ENCODE measurements at regions not wholly inside any gene's neighbourhood (a gene's known extent, or its start where the extent isn't known, plus 50 kb on each side); places are given as distances from the start of the nearest gene placed in this dataset.

DNA sequence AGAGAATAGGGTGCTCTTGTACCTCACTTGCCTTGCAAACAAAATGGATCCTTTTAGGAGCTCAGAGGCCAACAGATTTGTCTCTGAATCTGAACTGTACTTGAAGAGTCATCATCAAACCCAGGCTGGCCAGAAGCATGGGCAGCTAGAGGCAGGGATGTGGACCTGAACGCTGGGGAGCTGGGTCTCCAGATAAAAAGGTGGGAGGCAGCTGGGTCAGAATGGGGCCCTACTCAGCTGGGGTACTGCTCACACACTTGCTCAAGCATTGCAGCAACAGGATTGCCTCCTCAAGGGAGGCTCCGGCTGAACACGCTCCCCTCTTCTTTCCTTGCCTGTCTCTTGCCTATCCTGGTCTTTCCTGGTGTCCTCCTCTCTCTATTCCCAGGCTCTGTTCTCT, 57.3 kb upstream of the SIX3 start:
- Histone ChIP-seq H3K79me2 (ENCODE audit: insufficient read depth, low read length) (no peaks in the 10 kb centered on the region), H3K27ac (ENCODE audit: low read depth in 1 of 2, low read length in 2 of 2) (no peak overlapping the region), H3K27me3 (ENCODE audit: control insufficient read depth in 2 of 2, insufficient read depth in 2 of 2, low read length in 2 of 2) (peaks cover 4 to 18% of the 10 kb centered on the region in 2 donors), H3K9ac (ENCODE audit: insufficient read depth, low read length, poor library complexity, severe bottlenecking) (no peak overlapping the region), H3K36me3 (replicated peaks in 1 of 2; ENCODE audit: control insufficient read depth in 1 of 2, insufficient read depth in 2 of 2, low read length in 2 of 2) (no peaks in the 10 kb centered on the region), H3K4me1 (ENCODE audit: control insufficient read depth in 1 of 2, insufficient read depth in 2 of 2, low read length in 2 of 2) (no peaks in the 10 kb centered on the region), H3K4me3 (replicated peaks in 1 of 3; ENCODE audit: low read depth in 2 of 3, low read length in 3 of 3) (no peak overlapping the region), H2AFZ (ENCODE audit: insufficient read depth, low read depth, low read length, poor library complexity, severe bottlenecking) (no peak overlapping the region), H3K4me2 (replicated peaks; ENCODE audit: extremely low read depth, low read length, poor library complexity, severe bottlenecking) (no peak overlapping the region), H4K20me1 (ENCODE audit: insufficient read depth, low read length) (no peaks in the 10 kb centered on the region), H3K9me3 (replicated peaks in 1 of 2; ENCODE audit: control insufficient read depth in 1 of 2, insufficient read depth in 1 of 2, low read length in 2 of 2) (no peaks in the 10 kb centered on the region)
- H3K9me3 Mint-ChIP-seq, result no peaks in the 10 kb centered on the region
- TF ChIP-seq, protein P1, sequence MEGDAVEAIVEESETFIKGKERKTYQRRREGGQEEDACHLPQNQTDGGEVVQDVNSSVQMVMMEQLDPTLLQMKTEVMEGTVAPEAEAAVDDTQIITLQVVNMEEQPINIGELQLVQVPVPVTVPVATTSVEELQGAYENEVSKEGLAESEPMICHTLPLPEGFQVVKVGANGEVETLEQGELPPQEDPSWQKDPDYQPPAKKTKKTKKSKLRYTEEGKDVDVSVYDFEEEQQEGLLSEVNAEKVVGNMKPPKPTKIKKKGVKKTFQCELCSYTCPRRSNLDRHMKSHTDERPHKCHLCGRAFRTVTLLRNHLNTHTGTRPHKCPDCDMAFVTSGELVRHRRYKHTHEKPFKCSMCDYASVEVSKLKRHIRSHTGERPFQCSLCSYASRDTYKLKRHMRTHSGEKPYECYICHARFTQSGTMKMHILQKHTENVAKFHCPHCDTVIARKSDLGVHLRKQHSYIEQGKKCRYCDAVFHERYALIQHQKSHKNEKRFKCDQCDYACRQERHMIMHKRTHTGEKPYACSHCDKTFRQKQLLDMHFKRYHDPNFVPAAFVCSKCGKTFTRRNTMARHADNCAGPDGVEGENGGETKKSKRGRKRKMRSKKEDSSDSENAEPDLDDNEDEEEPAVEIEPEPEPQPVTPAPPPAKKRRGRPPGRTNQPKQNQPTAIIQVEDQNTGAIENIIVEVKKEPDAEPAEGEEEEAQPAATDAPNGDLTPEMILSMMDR (IDR thresholded peaks at IDR 0.05), result no peak
- no peak for DNase-seq
- H3K27ac Mint-ChIP-seq, result no peak overlapping the region
- no peak overlapping the region for H3K4me3 Mint-ChIP-seq
- H3K4me1 Mint-ChIP-seq, result no peaks in the 10 kb centered on the region
- intact Hi-C loops (cut with micrococcal nuclease), result no loop called here
- WGBS (ENCODE audit: insufficient coverage), result 84% methylated on average over 3 of the region's 3 CpGs
- H3K27me3 Mint-ChIP-seq (ENCODE audit: low read depth in 3 of 3), result peaks cover 3 to 20% (median 9%) of the 10 kb centered on the region in 3 donors
- H3K36me3 Mint-ChIP-seq, result no peaks in the 10 kb centered on the region

DNA sequence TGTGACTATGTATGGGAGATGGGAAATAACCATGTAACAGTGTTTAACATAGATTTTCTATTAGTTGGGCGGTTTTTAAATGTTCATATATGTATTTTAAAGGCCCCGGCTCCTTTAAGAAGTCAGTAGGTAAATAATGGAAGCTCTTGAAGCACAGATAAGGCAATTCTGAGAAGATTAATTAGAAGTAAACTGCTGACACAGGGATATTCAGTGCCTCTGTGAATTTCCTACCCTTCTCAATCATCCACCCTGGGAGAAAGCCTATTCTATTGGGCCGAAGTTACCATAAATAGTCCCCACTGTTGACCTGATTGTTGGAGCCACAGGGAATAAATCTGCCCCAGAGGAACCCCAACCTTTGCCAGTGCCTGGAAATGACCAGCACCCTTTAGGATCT, 56.8 kb upstream of the SIX3 start:
- H4K20me1 ChIP-seq (ENCODE audit: insufficient read depth, low read length), result no peaks in the 10 kb centered on the region
- H2AFZ ChIP-seq (ENCODE audit: insufficient read depth, low read depth, low read length, poor library complexity, severe bottlenecking), result no peak overlapping the region
- Mint-ChIP-seq H3K4me1 (no peaks in the 10 kb centered on the region), H3K36me3 (no peaks in the 10 kb centered on the region), H3K9me3 (no peaks in the 10 kb centered on the region), H3K4me3 (no peak overlapping the region), H3K27ac (no peak overlapping the region), H3K27me3 (ENCODE audit: low read depth in 3 of 3) (peaks cover 3 to 20% (median 9%) of the 10 kb centered on the region in 3 donors)
- TF ChIP-seq, protein P1 (IDR thresholded peaks at IDR 0.05), result no peak
- no peaks in the 10 kb centered on the region for H3K79me2 ChIP-seq (ENCODE audit: insufficient read depth, low read length)
- H3K27ac ChIP-seq (ENCODE audit: low read depth in 1 of 2, low read length in 2 of 2), result no peak overlapping the region
- H3K9me3 ChIP-seq (replicated peaks in 1 of 2; ENCODE audit: control insufficient read depth in 1 of 2, insufficient read depth in 1 of 2, low read length in 2 of 2), result no peaks in the 10 kb centered on the region
- H3K4me3 ChIP-seq (replicated peaks in 1 of 3; ENCODE audit: low read depth in 2 of 3, low read length in 3 of 3), result no peak overlapping the region
- H3K36me3 ChIP-seq (replicated peaks in 1 of 2; ENCODE audit: control insufficient read depth in 1 of 2, insufficient read depth in 2 of 2, low read length in 2 of 2), result no peaks in the 10 kb centered on the region
- no peak for DNase-seq
- no peak overlapping the region for H3K4me2 ChIP-seq (replicated peaks; ENCODE audit: extremely low read depth, low read length, poor library complexity, severe bottlenecking)
- no peak overlapping the region for H3K9ac ChIP-seq (ENCODE audit: insufficient read depth, low read length, poor library complexity, severe bottlenecking)
- H3K27me3 ChIP-seq (ENCODE audit: control insufficient read depth in 2 of 2, insufficient read depth in 2 of 2, low read length in 2 of 2), result peaks cover 4 to 18% of the 10 kb centered on the region in 2 donors
- intact Hi-C loops (cut with micrococcal nuclease), result no loop called here
- H3K4me1 ChIP-seq (ENCODE audit: control insufficient read depth in 1 of 2, insufficient read depth in 2 of 2, low read length in 2 of 2), result no peaks in the 10 kb centered on the region
- 100% methylated on average over 2 of the region's 3 CpGs for WGBS (ENCODE audit: insufficient coverage)

Data from CD14-positive monocyte (primary cell).